HL-60 (cell line): ENCODE measurements at regions not wholly inside any gene's neighbourhood (a gene's known extent, or its start where the extent isn't known, plus 50 kb on each side); places are given as distances from the start of the nearest gene placed in this dataset.

Experiments used
- CTCF ChIP-seq: IDR thresholded peaks from one replicate; pipeline ENCODE4 v1.5.1; 2011; ENCODE audit warnings: low read length, control low read depth, inconsistent platforms; ENCODE audit not compliant: insufficient read depth
- GABPA ChIP-seq: IDR thresholded peaks from 2 replicates; pipeline ENCODE4 v1.6.1; 2012; ENCODE audit warnings: low read depth
- POLR2AphosphoS5 ChIP-seq: IDR thresholded peaks from 2 replicates; pipeline ENCODE4 v1.6.1; 2012; ENCODE audit warnings: low read depth
- REST ChIP-seq: IDR thresholded peaks from 2 replicates; pipeline ENCODE4 v1.6.1; 2012; ENCODE audit warnings: low read depth; ENCODE audit not compliant: insufficient replicate concordance
- SPI1 ChIP-seq: IDR thresholded peaks from 2 replicates; pipeline ENCODE4 v1.6.1; 2012; ENCODE audit warnings: low read depth, mild to moderate bottlenecking, borderline replicate concordance

GRCh38 chr3:16113704-16114103 is 60.8 kb upstream of the GALNT15 start:
- TF ChIP-seq CTCF, result no peak
- TF ChIP-seq SPI1, result no peak
- TF ChIP-seq REST, result no peak
- no peak for TF ChIP-seq POLR2AphosphoS5
- TF ChIP-seq GABPA, result no peak
